GM23248 (cell line): ENCODE measurements at regions not wholly inside any gene's neighbourhood (a gene's known extent, or its start where the extent isn't known, plus 50 kb on each side); places are given as distances from the start of the nearest gene placed in this dataset.

ENCODE experiments used
- DNase-seq: peaks from one replicate; pipeline ENCODE4 v3.0.0-alpha.2; 2015
- H2AFZ ChIP-seq: fragments of 200-600 bp; sonication (generic); 2 replicates; pipeline ENCODE4 v1.6.1; 2016; ENCODE audit warnings: antibody characterized with exemption
- H3F3A ChIP-seq: fragments of 200-600 bp; sonication (generic); 2 replicates; pipeline ENCODE4 v1.6.1; 2016; ENCODE audit warnings: mild to moderate bottlenecking, antibody characterized with exemption, mixed run types; ENCODE audit not compliant: insufficient read depth
- H3K27ac ChIP-seq: fragments of 200-600 bp; sonication (generic); 2 replicates; pipeline ENCODE4 v1.5.1; 2016; ENCODE audit warnings: mild to moderate bottlenecking
- H3K27me3 ChIP-seq: fragments of 200-600 bp; sonication (generic); replicated peaks from 2 replicates; pipeline ENCODE4 v1.6.1; 2016; ENCODE audit warnings: mild to moderate bottlenecking; ENCODE audit not compliant: insufficient read depth
- H3K36me3 ChIP-seq: fragments of 200-600 bp; sonication (generic); 2 replicates; pipeline ENCODE4 v1.6.1; 2016; ENCODE audit warnings: low read depth, mild to moderate bottlenecking
- H3K4me1 ChIP-seq: fragments of 200-600 bp; sonication (generic); 2 replicates; pipeline ENCODE4 v1.6.1; 2016; ENCODE audit warnings: mild to moderate bottlenecking; ENCODE audit not compliant: insufficient read depth
- H3K4me2 ChIP-seq: fragments of 200-600 bp; sonication (generic); one replicate; pipeline ENCODE4 v1.6.1; 2016; ENCODE audit warnings: mild to moderate bottlenecking; ENCODE audit not compliant: unreplicated experiment
- H3K4me3 ChIP-seq: fragments of 200-600 bp; sonication (generic); 2 replicates; pipeline ENCODE4 v1.5.1; 2016; ENCODE audit warnings: mild to moderate bottlenecking
- H3K79me2 ChIP-seq: fragments of 200-600 bp; sonication (generic); 2 replicates; pipeline ENCODE4 v1.6.1; 2016; ENCODE audit warnings: mild to moderate bottlenecking; ENCODE audit not compliant: insufficient read depth
- H3K9ac ChIP-seq: fragments of 200-600 bp; sonication (generic); 2 replicates; pipeline ENCODE4 v1.6.1; 2016; ENCODE audit warnings: mild to moderate bottlenecking
- H3K9me2 ChIP-seq: fragments of 200-600 bp; sonication (generic); 2 replicates; pipeline ENCODE4 v1.6.1; 2016; ENCODE audit warnings: mixed run types, mild to moderate bottlenecking, moderate library complexity; ENCODE audit not compliant: insufficient read depth
- H3K9me3 ChIP-seq: fragments of 200-600 bp; sonication (generic); one replicate; pipeline ENCODE4 v1.6.1; 2017; ENCODE audit warnings: low read depth
- H4K20me1 ChIP-seq: fragments of 200-600 bp; sonication (generic); 2 replicates; pipeline ENCODE4 v1.6.0; 2016; ENCODE audit not compliant: insufficient read depth
- EZH2 ChIP-seq: fragments of 200-600 bp; sonication (generic); IDR thresholded peaks from 2 replicates; pipeline ENCODE4 v1.6.1; 2018; ENCODE audit warnings: antibody characterized with exemption, mild to moderate bottlenecking; ENCODE audit not compliant: insufficient read depth, poor library complexity, severe bottlenecking
- EZH2phosphoT487 ChIP-seq: fragments of 200-600 bp; sonication (generic); IDR thresholded peaks from 2 replicates; pipeline ENCODE4 v1.6.1; 2018; ENCODE audit warnings: antibody characterized with exemption, moderate library complexity, mild to moderate bottlenecking, low read depth; ENCODE audit not compliant: insufficient read depth
- WGBS, 2 experiments: methylation state at CpG; one replicate each; pipeline ENCODE4 v1.1.6; 2015 to 2017; ENCODE audit warnings: low lambda C conversion rate in 2 of 2, low coverage in 1 of 2; ENCODE audit errors: missing lambda C conversion rate in 2 of 2; 5-methylcytosine and 5-hydroxymethylcytosine counted together
- in situ Hi-C: fragments of 300-500 bp; cut with MboI; formaldehyde crosslinking; loops from 2 replicates; pipeline ENCODE4 v1.15.0; 2020

DNA sequence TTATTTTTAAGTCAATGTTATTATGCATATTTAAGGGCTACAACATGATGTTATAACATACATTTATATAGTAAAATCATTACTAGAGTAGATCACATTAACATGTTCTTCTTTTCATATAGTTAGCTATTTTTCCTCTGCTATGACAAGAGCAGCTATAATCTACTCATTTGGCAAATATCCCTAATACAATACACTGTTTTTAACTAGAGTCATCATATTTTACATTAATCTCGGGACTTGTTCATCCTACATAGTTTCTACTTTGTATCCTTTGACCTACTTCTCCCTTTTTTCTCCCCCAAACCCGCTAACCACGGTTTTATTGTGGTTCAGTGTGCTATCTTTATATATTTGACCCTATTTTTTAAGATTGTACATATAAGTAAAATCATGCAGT is 249.0 kb downstream of the EPM2A start:
- no peaks in the 10 kb centered on the region for H4K20me1 ChIP-seq
- H3K9me2 ChIP-seq: no peaks in the 10 kb centered on the region
- no peaks in the 10 kb centered on the region for H3K9me3 ChIP-seq
- 4 to 10% methylated on average over 3 of the region's 3 CpGs for WGBS, 2 experiments
- DNase-seq: no peak
- H3K4me3 ChIP-seq: no peak overlapping the region
- TF ChIP-seq EZH2: no peak
- no peak for TF ChIP-seq EZH2phosphoT487
- H3K4me1 ChIP-seq: no peaks in the 10 kb centered on the region
- no peaks in the 10 kb centered on the region for H3K79me2 ChIP-seq
- H3K36me3 ChIP-seq: no peaks in the 10 kb centered on the region
- H2AFZ ChIP-seq: no peak overlapping the region
- H3K4me2 ChIP-seq: no peak overlapping the region
- no peaks in the 10 kb centered on the region for H3K27me3 ChIP-seq
- no peaks in the 10 kb centered on the region for H3F3A ChIP-seq
- no peak overlapping the region for H3K27ac ChIP-seq
- no peak overlapping the region for H3K9ac ChIP-seq
- in situ Hi-C loops: no loop called here

DNA sequence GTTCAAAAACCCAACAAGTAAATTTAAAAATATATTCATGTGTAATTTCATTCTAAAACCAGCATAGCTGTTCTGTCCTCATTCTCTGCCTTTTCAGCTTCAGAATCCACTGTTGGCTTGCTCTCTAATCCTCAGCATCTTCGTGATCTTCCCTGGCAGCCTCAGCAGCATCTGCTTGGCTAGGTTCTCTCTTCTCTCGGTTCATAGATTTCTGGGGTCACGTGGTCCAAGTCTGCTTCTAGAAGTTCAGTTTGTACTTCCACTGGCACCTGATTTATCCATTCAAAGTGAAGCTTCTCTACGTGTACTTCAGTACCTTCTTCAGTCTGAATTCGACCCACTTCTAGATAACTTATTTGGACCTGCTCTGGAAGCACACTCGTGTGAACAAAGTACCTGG is 245.7 kb downstream of the EPM2A start:
- Histone ChIP-seq H3K4me2 (no peak overlapping the region), H2AFZ (no peak overlapping the region), H3K4me1 (no peaks in the 10 kb centered on the region), H3K4me3 (no peak overlapping the region), H3K27me3 (no peaks in the 10 kb centered on the region), H3K36me3 (no peaks in the 10 kb centered on the region), H3K79me2 (no peaks in the 10 kb centered on the region), H3K27ac (no peak overlapping the region), H3F3A (no peaks in the 10 kb centered on the region), H3K9me2 (no peaks in the 10 kb centered on the region), H3K9ac (no peak overlapping the region), H3K9me3 (no peaks in the 10 kb centered on the region), H4K20me1 (no peaks in the 10 kb centered on the region)
- in situ Hi-C loops: no loop called here
- 23 to 24% methylated on average over 6 of the region's 6 CpGs for WGBS, 2 experiments
- no peak for DNase-seq
- TF ChIP-seq EZH2phosphoT487 (no peak), EZH2 (no peak)

DNA sequence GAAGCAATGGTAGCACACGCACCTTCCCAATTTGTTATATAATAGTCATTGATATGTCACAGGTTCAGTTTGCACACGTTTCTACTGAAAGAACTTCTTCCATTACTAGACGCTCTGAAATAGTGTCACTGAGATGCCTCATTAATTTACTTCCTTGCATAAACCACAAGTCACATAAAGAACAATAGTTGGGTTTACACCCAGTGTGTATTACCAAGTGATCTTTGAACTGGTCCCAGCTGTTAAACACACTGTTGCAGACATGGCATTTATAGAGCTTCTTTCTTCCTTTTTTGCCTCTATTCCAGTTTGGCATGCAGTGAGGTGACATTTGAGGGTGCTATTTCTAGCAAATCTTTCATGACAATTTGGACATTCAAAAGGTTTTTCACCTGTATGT is 245.3 kb downstream of the EPM2A start:
- Histone ChIP-seq H3K27ac (no peak overlapping the region), H3K4me3 (no peak overlapping the region), H3K9me2 (no peaks in the 10 kb centered on the region), H3K9ac (no peak overlapping the region), H3K79me2 (no peaks in the 10 kb centered on the region), H3F3A (no peaks in the 10 kb centered on the region), H3K27me3 (no peaks in the 10 kb centered on the region), H4K20me1 (no peaks in the 10 kb centered on the region), H3K9me3 (no peaks in the 10 kb centered on the region), H2AFZ (no peak overlapping the region), H3K4me1 (no peaks in the 10 kb centered on the region), H3K36me3 (no peaks in the 10 kb centered on the region), H3K4me2 (no peak overlapping the region)
- no peak for TF ChIP-seq EZH2phosphoT487
- no peak for TF ChIP-seq EZH2
- no peak for DNase-seq
- in situ Hi-C loops: no loop called here
- 35 to 43% methylated on average over 3 of the region's 3 CpGs for WGBS, 2 experiments

DNA sequence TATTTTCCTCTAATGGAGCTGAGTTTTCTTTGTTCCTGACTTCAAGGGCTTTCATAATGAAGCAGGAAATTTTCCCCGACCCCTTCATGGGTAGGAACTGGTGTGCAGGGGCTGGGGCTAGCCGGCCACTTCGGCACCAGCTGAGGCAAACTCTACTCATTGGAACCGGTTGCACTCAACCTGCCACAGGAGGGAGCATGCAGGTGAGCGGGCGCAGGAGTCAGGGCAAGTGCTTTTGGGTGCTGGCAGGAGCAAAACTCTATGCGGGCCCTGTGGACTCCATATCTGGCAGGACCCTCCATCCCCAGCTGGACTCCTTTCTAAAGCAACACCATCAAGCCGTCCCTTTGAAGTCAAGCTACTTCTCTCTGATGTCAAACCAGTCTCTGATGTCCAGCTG is 244.2 kb downstream of the EPM2A start:
- in situ Hi-C loops: no loop called here
- H3K4me2 ChIP-seq: no peak overlapping the region
- H3K27me3 ChIP-seq: no peaks in the 10 kb centered on the region
- no peak overlapping the region for H3K27ac ChIP-seq
- no peaks in the 10 kb centered on the region for H3K4me1 ChIP-seq
- WGBS, 2 experiments: 32 to 36% methylated on average over 8 of the region's 8 CpGs
- no peaks in the 10 kb centered on the region for H3K36me3 ChIP-seq
- no peaks in the 10 kb centered on the region for H4K20me1 ChIP-seq
- H3F3A ChIP-seq: no peaks in the 10 kb centered on the region
- H3K9me2 ChIP-seq: no peaks in the 10 kb centered on the region
- DNase-seq: no peak
- H3K4me3 ChIP-seq: no peak overlapping the region
- no peaks in the 10 kb centered on the region for H3K79me2 ChIP-seq
- no peak overlapping the region for H2AFZ ChIP-seq
- H3K9me3 ChIP-seq: no peaks in the 10 kb centered on the region
- no peak overlapping the region for H3K9ac ChIP-seq
- TF ChIP-seq EZH2: no peak
- no peak for TF ChIP-seq EZH2phosphoT487

DNA sequence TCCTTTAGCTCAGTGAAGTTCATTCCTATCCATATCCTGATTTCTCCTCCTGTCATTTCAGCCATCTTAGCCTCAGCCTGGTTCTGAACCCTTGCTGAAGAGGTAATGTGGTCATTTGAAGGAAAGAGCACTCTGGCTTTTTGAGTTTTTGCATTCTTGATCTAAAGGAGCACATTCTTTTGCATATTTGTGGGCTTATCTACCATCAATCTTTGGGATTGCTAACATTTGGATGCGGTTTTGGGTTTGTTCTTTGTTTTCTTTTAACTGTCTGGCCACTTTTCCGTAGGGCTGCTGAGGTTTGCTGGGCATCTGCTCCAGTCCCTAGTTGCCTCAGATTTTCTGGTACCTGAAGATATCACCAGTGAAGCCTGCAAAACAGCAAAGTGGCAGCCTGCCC is 238.3 kb downstream of the EPM2A start:
- no peak for DNase-seq
- no peak overlapping the region for H3K4me3 ChIP-seq
- no peaks in the 10 kb centered on the region for H3F3A ChIP-seq
- H3K9me3 ChIP-seq: no peaks in the 10 kb centered on the region
- WGBS, 2 experiments: 13 to 22% methylated on average over 2 of the region's 2 CpGs
- H3K27me3 ChIP-seq: no peaks in the 10 kb centered on the region
- no peak overlapping the region for H3K9ac ChIP-seq
- no peak overlapping the region for H2AFZ ChIP-seq
- H3K27ac ChIP-seq: no peak overlapping the region
- TF ChIP-seq EZH2: no peak
- no peaks in the 10 kb centered on the region for H3K36me3 ChIP-seq
- no peaks in the 10 kb centered on the region for H3K4me1 ChIP-seq
- no peak overlapping the region for H3K4me2 ChIP-seq
- H4K20me1 ChIP-seq: no peaks in the 10 kb centered on the region
- no peaks in the 10 kb centered on the region for H3K9me2 ChIP-seq
- in situ Hi-C loops: no loop called here
- no peaks in the 10 kb centered on the region for H3K79me2 ChIP-seq
